Mononuclear cell (primary cell): ENCODE measurements at regions not wholly inside any gene's neighbourhood (a gene's known extent, or its start where the extent isn't known, plus 50 kb on each side); places are given as distances from the start of the nearest gene placed in this dataset.

Experiments used
- H3K27me3 ChIP-seq: 2 replicates; pipeline ENCODE4 v1.6.0; 2011; ENCODE audit warnings: low read length, control low read depth; ENCODE audit not compliant: insufficient read depth
- H3K4me1 ChIP-seq: 2 replicates; pipeline ENCODE4 v1.5.1; 2011; ENCODE audit warnings: mild to moderate bottlenecking, low read length, control low read depth; ENCODE audit not compliant: insufficient read depth
- H3K4me3 ChIP-seq: 2 replicates; pipeline ENCODE4 v1.5.1; 2011; ENCODE audit warnings: mild to moderate bottlenecking, low read length, moderate library complexity
- H3K9me3 ChIP-seq: 2 replicates; pipeline ENCODE4 v1.5.1; 2011; ENCODE audit warnings: low read depth, mild to moderate bottlenecking, control low read depth, low read length

DNA sequence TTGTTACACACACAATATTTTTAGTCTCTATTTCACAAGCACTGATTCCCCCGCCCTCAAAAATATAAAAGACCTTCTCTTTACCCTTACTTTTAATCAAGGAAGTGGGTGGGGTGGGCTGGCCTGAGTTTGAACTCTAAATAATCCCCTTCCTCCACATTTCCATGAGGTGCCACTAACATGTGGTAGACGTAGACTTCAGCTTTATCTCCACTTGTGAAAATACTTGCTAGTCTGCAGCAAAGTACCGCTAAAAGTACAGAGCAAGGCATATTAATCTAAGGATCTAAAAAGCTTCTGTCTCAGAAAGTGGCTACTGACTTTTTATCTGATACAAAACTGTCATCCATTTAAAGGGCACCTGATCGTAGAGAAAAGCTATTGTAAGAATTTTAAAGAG lies 739.6 kb upstream of the SLC10A2 start:
- H3K27me3 ChIP-seq = no peaks in the 10 kb centered on the region
- H3K4me1 ChIP-seq = no peaks in the 10 kb centered on the region
- H3K9me3 ChIP-seq = no peaks in the 10 kb centered on the region
- no peak overlapping the region for H3K4me3 ChIP-seq

DNA sequence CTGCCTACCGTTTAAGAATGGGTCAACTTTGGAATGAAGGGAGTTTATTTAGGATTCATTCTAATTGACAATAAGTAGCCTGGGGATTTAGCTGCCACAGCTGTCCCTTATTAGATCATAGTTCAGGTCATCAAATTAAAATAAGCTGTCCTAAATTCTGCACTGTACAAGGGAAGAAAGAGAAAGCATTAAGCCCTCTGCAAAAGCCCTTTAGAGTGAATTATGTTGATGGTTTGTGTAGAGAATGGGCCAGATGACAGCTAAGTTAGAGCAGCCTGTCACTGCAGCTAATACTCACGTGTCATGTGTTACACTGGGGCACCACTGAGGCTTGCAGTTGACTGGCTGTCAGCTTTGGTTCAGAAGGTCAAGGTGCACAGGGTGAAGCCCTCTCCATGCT lies 737.1 kb upstream of the SLC10A2 start:
- Histone ChIP-seq H3K4me1 (no peaks in the 10 kb centered on the region), H3K4me3 (no peak overlapping the region), H3K27me3 (no peaks in the 10 kb centered on the region), H3K9me3 (no peaks in the 10 kb centered on the region)

DNA sequence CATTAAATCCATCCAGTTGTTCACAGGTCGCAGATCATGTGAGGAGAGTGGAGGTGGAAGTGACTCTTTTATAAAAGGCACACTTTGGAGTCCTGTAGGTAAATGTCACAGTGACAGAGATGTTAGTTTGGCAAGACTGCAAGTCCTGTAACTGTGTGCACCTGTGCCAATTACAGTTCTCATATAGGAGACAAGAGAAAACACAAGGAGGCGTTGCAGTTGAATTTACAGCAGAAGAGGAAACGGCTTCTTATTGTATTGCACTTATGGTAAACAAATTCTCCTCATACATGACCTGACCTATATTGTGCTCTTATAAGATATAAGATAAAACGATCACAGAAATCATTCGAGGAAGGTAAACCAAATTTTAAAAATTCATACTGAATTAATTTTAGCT lies 732.8 kb upstream of the SLC10A2 start:
- no peak overlapping the region for H3K4me3 ChIP-seq
- H3K4me1 ChIP-seq = no peaks in the 10 kb centered on the region
- H3K27me3 ChIP-seq = no peaks in the 10 kb centered on the region

DNA sequence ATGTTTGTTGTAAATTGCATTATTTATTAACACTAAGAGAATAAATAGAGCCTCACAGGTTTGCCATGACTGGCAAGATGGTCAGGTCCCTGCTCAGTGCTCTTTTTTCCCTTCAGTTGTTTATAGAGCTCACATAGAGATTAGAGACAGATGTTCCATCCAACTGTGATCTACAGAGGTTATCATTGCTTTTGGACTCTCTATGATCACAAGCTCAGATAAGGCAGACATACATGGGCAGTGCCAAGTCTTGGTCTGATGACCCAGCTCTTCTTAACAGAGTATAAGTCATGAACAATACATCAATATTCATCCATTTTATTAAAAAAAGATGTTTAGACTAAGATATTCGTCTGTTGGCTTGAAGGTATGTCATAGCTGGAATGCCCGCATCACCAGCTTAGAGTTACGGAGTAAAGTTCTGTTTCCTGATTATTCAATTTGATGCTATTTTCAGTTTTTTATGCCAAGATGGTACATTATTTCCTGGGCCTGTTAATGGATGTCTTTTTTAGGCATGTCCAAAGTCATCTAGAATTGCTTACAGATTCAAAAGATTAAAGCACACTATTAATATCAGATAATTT lies 729.8 kb upstream of the SLC10A2 start:
- H3K9me3 ChIP-seq = no peaks in the 10 kb centered on the region
- H3K4me1 ChIP-seq = no peaks in the 10 kb centered on the region
- H3K27me3 ChIP-seq = no peaks in the 10 kb centered on the region
- H3K4me3 ChIP-seq = no peak overlapping the region

More for the DNA sequence above, 732.8 kb upstream of the SLC10A2 start:
- no peaks in the 10 kb centered on the region for H3K9me3 ChIP-seq

DNA sequence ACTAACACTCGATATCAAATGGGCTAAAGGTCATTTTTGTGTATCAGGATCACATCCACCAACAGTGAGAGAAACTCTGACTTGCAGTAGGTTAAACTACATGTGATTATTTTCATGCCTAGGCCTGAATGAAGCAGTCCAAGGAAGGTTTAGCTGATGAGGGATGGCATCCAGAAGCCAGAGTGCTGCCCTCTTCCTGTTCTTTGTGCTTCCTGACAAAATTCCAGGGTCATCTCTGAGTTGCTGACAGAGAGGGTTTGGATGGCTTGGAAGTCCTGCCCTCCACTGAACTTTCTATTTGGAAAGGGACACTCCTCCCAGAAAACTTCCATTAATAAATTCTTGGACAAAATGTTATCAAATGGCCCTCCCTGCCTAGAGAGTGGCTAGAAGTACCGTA lies 728.3 kb upstream of the SLC10A2 start:
- Histone ChIP-seq H3K27me3 (no peaks in the 10 kb centered on the region), H3K4me3 (no peak overlapping the region), H3K9me3 (no peaks in the 10 kb centered on the region), H3K4me1 (no peaks in the 10 kb centered on the region)

DNA sequence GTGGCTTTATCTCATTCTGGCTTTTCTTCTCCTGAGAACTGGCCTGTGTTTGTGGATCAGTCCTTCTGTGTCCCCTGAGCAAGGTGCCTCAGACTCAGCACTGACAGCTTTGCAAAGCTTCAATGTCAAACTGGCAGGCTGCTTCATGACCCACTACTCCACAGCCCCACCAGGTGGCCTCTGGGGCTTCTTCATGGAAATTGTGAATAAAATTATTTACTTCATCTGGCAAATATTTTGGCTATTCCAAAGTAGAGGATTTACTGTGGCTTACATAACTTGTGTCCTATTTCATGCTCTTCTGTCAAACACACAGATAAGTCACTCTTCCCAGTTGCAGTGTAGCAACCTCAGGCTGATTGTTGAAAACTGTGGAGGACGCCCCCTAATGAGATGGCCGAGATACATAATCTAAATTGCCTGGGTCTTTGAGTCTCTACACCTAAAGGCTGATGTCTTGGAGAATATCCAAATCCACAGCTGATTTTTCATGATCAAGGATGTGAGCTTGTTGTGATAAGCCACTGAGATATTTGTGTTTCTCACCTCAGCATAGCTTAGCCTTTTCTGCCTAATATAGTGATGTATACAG lies 721.9 kb upstream of the SLC10A2 start:
- no peaks in the 10 kb centered on the region for H3K4me1 ChIP-seq
- no peaks in the 10 kb centered on the region for H3K27me3 ChIP-seq
- no peak overlapping the region for H3K4me3 ChIP-seq
- no peaks in the 10 kb centered on the region for H3K9me3 ChIP-seq

DNA sequence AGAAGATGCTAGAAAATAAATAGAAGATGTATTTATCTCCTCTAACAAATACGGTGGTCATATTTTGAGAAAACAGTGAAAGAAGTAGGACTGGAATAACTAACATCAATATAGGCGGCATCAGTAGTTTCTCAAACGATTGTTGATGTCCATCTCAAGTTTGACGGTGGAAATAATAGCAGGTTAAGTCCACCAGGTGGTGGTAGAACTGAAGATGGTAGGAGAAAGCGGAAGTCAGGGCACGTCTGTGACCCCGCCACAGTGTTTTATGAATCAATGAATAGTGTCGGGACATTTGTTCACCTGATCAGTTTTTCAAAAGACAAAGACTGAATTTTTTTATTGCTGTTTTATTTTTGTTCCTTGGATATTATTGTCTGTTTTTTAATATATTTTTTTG lies 706.4 kb upstream of the SLC10A2 start:
- Histone ChIP-seq H3K4me1 (no peaks in the 10 kb centered on the region), H3K9me3 (no peaks in the 10 kb centered on the region), H3K27me3 (no peaks in the 10 kb centered on the region), H3K4me3 (no peak overlapping the region)

DNA sequence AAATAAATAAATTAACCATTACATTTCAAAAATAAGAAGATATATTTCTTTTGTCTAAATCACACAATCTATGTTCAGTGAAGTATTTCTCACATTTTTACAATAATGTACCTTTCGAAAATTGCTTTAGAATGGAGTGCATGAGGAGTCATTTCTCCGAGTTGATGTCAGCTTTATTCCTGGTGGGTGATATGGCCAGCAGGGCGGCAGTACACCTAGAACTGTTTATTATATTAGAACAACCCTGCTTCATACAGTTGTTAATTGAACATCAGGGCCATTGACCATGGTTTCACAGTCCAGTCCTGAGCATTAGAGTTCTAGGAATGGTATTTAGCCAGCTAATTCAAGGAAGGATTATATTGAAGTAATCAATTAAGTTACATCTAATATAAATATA lies 696.3 kb upstream of the SLC10A2 start:
- H3K9me3 ChIP-seq = no peaks in the 10 kb centered on the region
- no peaks in the 10 kb centered on the region for H3K27me3 ChIP-seq

DNA sequence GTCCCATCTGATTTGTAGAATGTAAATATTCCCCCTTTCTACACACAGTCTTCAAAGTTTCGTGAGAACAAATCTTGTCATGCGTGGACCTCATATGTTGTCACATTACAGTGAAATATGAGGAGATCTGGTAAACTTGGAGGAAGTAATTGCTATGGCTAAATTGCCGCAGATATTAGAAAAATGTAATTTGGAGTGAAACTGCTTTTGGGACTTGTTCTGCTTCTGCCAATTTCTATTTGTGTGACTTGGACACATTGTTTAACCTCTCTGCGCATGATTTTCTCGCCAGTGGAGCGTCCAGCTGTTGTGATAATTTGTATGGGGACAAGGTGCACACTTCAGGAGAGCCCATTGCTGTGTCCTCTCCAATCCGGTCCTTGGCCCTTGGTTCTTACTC lies 693.1 kb upstream of the SLC10A2 start:
- H3K4me3 ChIP-seq = no peak overlapping the region
- H3K9me3 ChIP-seq = no peaks in the 10 kb centered on the region
- no peaks in the 10 kb centered on the region for H3K4me1 ChIP-seq
- H3K27me3 ChIP-seq = no peaks in the 10 kb centered on the region

More for the DNA sequence above, 696.3 kb upstream of the SLC10A2 start:
- no peak overlapping the region for H3K4me3 ChIP-seq
- H3K4me1 ChIP-seq = no peaks in the 10 kb centered on the region

DNA sequence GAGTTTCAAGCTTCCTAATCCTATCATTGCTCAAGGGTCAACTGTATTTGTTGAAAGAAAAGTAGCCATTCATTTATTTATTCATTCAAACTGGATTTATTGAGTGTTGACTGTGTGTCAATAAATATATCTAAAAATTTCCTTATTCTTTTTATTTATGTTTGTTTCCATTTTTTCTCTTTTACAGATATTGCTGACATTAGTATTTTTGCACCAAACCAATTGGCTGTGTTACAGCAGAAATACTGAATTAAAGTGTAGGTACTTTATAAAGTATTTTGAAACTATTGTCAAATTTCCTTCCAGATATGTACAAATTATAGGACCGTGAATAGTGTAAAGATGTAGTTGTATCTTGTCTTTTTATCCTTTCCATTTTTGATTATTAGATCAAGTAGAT lies 692.0 kb upstream of the SLC10A2 start:
- H3K27me3 ChIP-seq = no peaks in the 10 kb centered on the region
- H3K4me3 ChIP-seq = no peak overlapping the region
- no peaks in the 10 kb centered on the region for H3K9me3 ChIP-seq
- H3K4me1 ChIP-seq = no peaks in the 10 kb centered on the region

DNA sequence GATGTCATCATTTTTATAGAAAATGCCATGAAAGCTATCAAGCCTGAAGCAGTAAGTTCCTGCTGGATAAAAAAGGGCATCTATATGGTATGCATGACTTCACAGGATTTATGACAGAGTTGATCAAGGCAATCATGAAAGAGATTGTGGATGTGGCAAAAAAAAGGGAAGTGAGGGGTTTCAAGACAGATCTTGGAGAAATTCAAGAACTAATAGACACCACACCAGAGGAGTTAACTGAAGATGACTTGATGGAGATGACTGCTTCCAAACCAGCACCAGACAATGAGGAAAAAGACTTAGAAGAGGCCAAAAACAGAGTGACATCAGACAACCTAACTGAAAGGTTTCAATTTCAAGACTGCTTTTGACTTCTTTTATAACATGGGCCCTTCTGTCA lies 691.1 kb upstream of the SLC10A2 start:
- H3K27me3 ChIP-seq = no peaks in the 10 kb centered on the region
- H3K9me3 ChIP-seq = no peaks in the 10 kb centered on the region
- H3K4me3 ChIP-seq = no peak overlapping the region
- no peaks in the 10 kb centered on the region for H3K4me1 ChIP-seq

DNA sequence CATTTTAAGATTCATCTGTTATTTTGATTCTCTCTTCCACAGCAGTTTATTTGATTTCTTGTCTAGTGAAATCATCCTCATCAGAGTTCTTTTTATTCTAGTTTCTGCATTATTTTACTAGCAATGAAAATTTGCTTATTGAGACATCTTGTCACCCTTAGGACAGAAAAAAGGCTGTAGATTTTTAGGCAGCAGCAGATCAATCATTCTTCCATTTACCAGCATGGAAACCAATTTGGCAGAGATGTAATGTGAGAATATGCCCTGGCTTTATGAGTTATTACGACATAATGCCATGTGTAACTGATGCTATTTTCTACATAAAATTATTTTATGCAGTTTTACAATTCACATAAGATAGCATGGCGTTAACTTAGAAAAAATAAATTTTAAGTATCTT lies 688.6 kb upstream of the SLC10A2 start:
- H3K9me3 ChIP-seq = no peaks in the 10 kb centered on the region
- no peaks in the 10 kb centered on the region for H3K4me1 ChIP-seq
- H3K27me3 ChIP-seq = no peaks in the 10 kb centered on the region
- H3K4me3 ChIP-seq = no peak overlapping the region

DNA sequence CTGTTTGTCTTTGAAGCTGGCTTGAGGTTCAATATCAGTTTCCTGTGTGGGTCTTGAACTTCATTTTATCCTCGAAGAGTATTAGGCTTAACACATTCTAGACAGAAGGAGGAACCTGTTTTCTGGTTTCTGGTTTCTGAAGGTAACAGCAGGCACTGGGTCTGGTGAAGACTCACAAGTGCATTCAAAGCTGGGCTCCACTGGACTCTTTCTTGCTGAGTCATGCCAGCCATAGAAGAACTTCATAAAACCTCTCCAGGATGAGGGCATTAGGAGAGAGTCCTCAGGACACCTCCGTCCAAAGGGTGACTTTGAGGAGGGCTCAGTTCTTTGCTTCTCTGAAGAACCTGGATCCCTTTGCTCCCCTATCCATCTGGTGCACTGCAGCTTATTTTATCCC lies 668.6 kb upstream of the SLC10A2 start:
- Histone ChIP-seq H3K4me1 (no peaks in the 10 kb centered on the region), H3K27me3 (no peaks in the 10 kb centered on the region), H3K4me3 (no peak overlapping the region), H3K9me3 (no peaks in the 10 kb centered on the region)

DNA sequence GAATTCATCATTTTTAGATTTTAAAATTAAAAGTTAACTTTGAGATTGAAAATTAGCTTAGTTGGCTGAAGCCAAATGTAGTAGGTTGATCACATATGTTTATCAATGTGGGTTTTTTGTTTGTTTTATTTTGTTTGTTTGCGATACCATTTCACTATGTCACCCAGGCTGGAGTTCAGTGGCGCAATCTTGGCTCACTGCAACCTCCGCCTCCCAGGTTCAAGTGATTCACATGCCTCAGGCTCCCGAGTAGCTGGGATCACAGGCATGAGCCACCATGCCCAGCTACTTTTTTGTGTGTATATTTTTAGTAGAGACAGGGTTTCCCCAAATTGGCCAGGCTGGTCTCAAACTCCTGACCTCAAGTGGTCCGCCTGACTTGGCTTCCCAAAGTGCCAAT lies 665.7 kb upstream of the SLC10A2 start:
- no peaks in the 10 kb centered on the region for H3K9me3 ChIP-seq
- no peaks in the 10 kb centered on the region for H3K27me3 ChIP-seq
- no peaks in the 10 kb centered on the region for H3K4me1 ChIP-seq
- no peak overlapping the region for H3K4me3 ChIP-seq

DNA sequence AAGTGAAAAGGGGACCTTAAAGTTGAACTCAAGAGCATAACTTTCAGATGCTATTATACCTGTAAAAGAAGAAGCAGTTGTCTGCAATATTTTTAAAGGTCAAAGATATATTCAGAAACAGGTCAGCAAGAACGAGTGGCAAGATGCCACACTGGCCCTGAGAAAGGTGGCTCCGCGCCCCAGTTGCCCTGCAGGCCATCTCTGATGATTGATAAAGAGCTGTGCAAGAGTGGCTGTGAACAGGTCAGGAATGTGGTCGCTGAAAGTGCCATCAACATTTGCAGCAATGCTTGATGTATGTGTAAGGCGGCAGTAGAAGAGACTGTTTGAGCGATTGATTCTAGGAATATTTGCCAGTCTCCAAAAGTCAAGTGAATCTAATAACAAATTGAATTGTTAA lies 664.2 kb upstream of the SLC10A2 start:
- Histone ChIP-seq H3K4me3 (no peak overlapping the region), H3K9me3 (no peaks in the 10 kb centered on the region), H3K27me3 (no peaks in the 10 kb centered on the region), H3K4me1 (no peaks in the 10 kb centered on the region)

DNA sequence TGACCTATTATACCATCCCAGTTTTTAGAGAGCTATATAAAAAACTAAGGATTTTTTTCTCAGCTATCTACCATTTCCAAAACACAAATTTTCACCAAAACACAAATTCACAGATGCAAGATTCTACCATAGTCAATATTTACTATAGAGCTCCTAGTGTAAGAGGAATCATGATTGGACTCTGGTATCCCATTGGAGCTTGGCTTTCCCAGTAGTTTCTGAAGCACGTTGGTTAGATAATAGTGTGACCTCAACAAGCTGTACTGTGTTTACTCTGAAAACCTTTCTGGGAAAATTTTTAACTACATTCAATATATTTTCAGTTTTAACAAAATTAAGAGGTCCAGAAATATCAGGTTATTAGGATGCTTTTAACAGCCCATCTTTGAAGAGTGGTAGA lies 660.6 kb upstream of the SLC10A2 start:
- no peak overlapping the region for H3K4me3 ChIP-seq
- no peaks in the 10 kb centered on the region for H3K27me3 ChIP-seq
- no peaks in the 10 kb centered on the region for H3K4me1 ChIP-seq
- H3K9me3 ChIP-seq = no peaks in the 10 kb centered on the region
